K562 (cell line): ENCODE measurements at regions not wholly inside any gene's neighbourhood (a gene's known extent, or its start where the extent isn't known, plus 50 kb on each side); places are given as distances from the start of the nearest gene placed in this dataset.

ENCODE experiments used
- ATAC-seq: fragments of 200-7000 bp; cut with Tn5 transposase; 3 replicates; pipeline ENCODE4 v1.9.1; 2020; ENCODE audit warnings: moderate library complexity
- BruUV-seq: library from RNA; stranded (reverse); fragments of 400-500 nt; replicated peaks from 2 replicates; lab custom pipeline; 2021; lab: Mats Ljungman, UMichigan
- CTCF ChIA-PET: fragments of 300-600 bp; formaldehyde crosslinking; extraction: SDS; loops from one replicate; lab custom pipeline; 2021; ENCODE audit warnings: low intra/inter-chr PET ratio; lab: Yijun Ruan, JAX
- POLR2A ChIA-PET: fragments of 300-600, 350-650 bp; sonication (Branson Sonifier 250); formaldehyde crosslinking; extraction: SDS; loops from one replicate; lab custom pipeline; 2021; ENCODE audit warnings: antibody characterized with exemption, inconsistent platforms; lab: Yijun Ruan, JAX
- DNase-seq, 4 experiments: peaks; one replicate each; pipeline versions ENCODE4 v3.0.0 to v3.0.0-alpha.2; 2011 to 2018; ENCODE audit warnings: low spot score in 3 of 4, mixed read lengths in 3 of 4; ENCODE audit errors: extremely low read depth in 1 of 4
- FAIRE-seq: peaks from 2 replicates; lab custom pipeline; 2011; peaks lifted over from hg19 to GRCh38; lab: Jason Lieb, UNC
- H2AFZ ChIP-seq: 2 replicates; pipeline ENCODE4 v1.6.0; 2011; ENCODE audit warnings: low read depth, low read length, control low read depth, inconsistent platforms
- H3K27ac ChIP-seq: fragments of 200-600 bp; 3 replicates; pipeline ENCODE4 v1.8.0; 2011; ENCODE audit warnings: low read depth, mild to moderate bottlenecking, control low read depth, inconsistent platforms, low read length, moderate library complexity, mixed read lengths; ENCODE audit errors: extremely low read depth
- H3K27me3 ChIP-seq, 2 experiments: fragments of 300-600 bp in 1 of 2; 2 replicates in 1 of 2; 3 replicates in 1 of 2; pipeline versions ENCODE4 v1.6.0 to v1.8.0; 2011; ENCODE audit warnings: inconsistent platforms in 2 of 2, low read length in 2 of 2, mild to moderate bottlenecking in 1 of 2, mixed read lengths in 1 of 2, moderate library complexity in 1 of 2; ENCODE audit not compliant: control insufficient read depth in 2 of 2, insufficient read depth in 2 of 2
- H3K36me3 ChIP-seq: fragments of 300-600 bp; 3 replicates; pipeline ENCODE4 v1.8.0; 2011; ENCODE audit warnings: mild to moderate bottlenecking, low read length, inconsistent platforms; ENCODE audit not compliant: control insufficient read depth, insufficient read depth
- H3K4me1 ChIP-seq, 2 experiments: fragments of 200-600 bp in 1 of 2; replicated peaks in 1 of 2; 2 replicates in 1 of 2; 3 replicates in 1 of 2; pipeline versions ENCODE4 v1.5.1 to v1.8.0; 2011; ENCODE audit warnings: inconsistent platforms in 2 of 2, low read length in 2 of 2, mild to moderate bottlenecking in 1 of 2, mixed read lengths in 1 of 2, moderate library complexity in 1 of 2; ENCODE audit not compliant: control insufficient read depth in 2 of 2, insufficient read depth in 2 of 2
- H3K4me2 ChIP-seq: 2 replicates; pipeline ENCODE4 v1.6.1; 2011; ENCODE audit warnings: low read length, control low read depth, inconsistent platforms, mixed read lengths; ENCODE audit not compliant: insufficient read depth
- H3K4me3 ChIP-seq: fragments of 200-600 bp; sonication (generic), shearing (Covaris generic); 2 replicates; pipeline ENCODE4 v1.5.1; 2016; ENCODE audit warnings: control low read depth, inconsistent platforms
- H3K79me2 ChIP-seq: fragments of 200-600 bp; 3 replicates; pipeline ENCODE4 v1.8.0; 2011; ENCODE audit warnings: low read length, inconsistent platforms; ENCODE audit not compliant: control insufficient read depth, insufficient read depth
- H3K9ac ChIP-seq, 2 experiments: 2 replicates each; pipeline versions ENCODE4 v1.6.0 to v1.6.1; 2011; ENCODE audit warnings: low read depth in 2 of 2, low read length in 2 of 2, control low read depth in 1 of 2, inconsistent platforms in 1 of 2, mild to moderate bottlenecking in 1 of 2, mixed read lengths in 1 of 2; ENCODE audit not compliant: insufficient read depth in 1 of 2
- H3K9me1 ChIP-seq: one replicate; pipeline ENCODE4 v1.6.0; 2011; ENCODE audit warnings: inconsistent platforms, mild to moderate bottlenecking, low read length, moderate library complexity; ENCODE audit not compliant: control insufficient read depth, insufficient read depth
- H3K9me3 ChIP-seq: replicated peaks from 2 replicates; pipeline ENCODE4 v1.5.1; 2011; ENCODE audit warnings: low read depth, low read length, inconsistent platforms; ENCODE audit not compliant: control insufficient read depth, insufficient read depth
- H4K20me1 ChIP-seq: replicated peaks from 2 replicates; pipeline ENCODE4 v1.6.1; 2011; ENCODE audit warnings: low read length, inconsistent platforms, mixed read lengths; ENCODE audit not compliant: control insufficient read depth, insufficient read depth
- ELK3 ChIP-seq: fragments of 450-650 bp; formaldehyde crosslinking; IDR thresholded peaks from 2 replicates; pipeline ENCODE4 v1.4.0; 2020; ENCODE audit warnings: mild to moderate bottlenecking
- LEF1 ChIP-seq: fragments of 450-650 bp; IDR thresholded peaks from 2 replicates; pipeline ENCODE4 v1.6.1; 2016; ENCODE audit warnings: mild to moderate bottlenecking
- PTBP1 ChIP-seq: fragments of 200-400 bp; formaldehyde crosslinking; IDR thresholded peaks from 2 replicates; pipeline ENCODE4 v1.6.1; 2017; ENCODE audit warnings: low read depth, low read length
- SNIP1 ChIP-seq: fragments of 450-650 bp; IDR thresholded peaks from 2 replicates; pipeline ENCODE4 v1.7.1; 2017; ENCODE audit warnings: low read depth, mild to moderate bottlenecking
- ZNF143 ChIP-seq: sonication (generic); formaldehyde crosslinking; IDR thresholded peaks from 2 replicates; pipeline ENCODE4 v1.9.0; 2022; ENCODE audit warnings: mild to moderate bottlenecking, missing genetic modification reagents
- WGBS: fragments of 100-300 bp; shearing (Covaris generic); methylation state at CpG from one replicate; pipeline ENCODE4 v1.1.6; 2016; ENCODE audit warnings: low coverage, mixed read lengths; ENCODE audit not compliant: insufficient coverage; ENCODE audit errors: missing lambda C conversion rate; 5-methylcytosine and 5-hydroxymethylcytosine counted together
- in situ Hi-C: fragments of 300-500 bp; cut with MboI; formaldehyde crosslinking; loops from 4 replicates; pipeline ENCODE4 v1.15.0; 2018; ENCODE audit warnings: inconsistent platforms, mixed read lengths
- intact Hi-C: fragments of 100-400 bp; cut with micrococcal nuclease; formaldehyde crosslinking; loops from 2 replicates; pipeline ENCODE4 v1.14.2; 2022
- TF ChIP-seq, protein P1 (sequence below): fragments of 200-800 bp; sonication (Bioruptor generic); IDR thresholded peaks from 2 replicates; pipeline ENCODE4 v1.6.1; 2016; ENCODE audit warnings: missing genetic modification characterization, missing compliant biosample characterization
- TF ChIP-seq, protein P2 (sequence below): IDR thresholded peaks from 2 replicates; pipeline ENCODE4 v1.6.1; 2016; ENCODE audit warnings: missing genetic modification characterization, missing compliant biosample characterization

DNA sequence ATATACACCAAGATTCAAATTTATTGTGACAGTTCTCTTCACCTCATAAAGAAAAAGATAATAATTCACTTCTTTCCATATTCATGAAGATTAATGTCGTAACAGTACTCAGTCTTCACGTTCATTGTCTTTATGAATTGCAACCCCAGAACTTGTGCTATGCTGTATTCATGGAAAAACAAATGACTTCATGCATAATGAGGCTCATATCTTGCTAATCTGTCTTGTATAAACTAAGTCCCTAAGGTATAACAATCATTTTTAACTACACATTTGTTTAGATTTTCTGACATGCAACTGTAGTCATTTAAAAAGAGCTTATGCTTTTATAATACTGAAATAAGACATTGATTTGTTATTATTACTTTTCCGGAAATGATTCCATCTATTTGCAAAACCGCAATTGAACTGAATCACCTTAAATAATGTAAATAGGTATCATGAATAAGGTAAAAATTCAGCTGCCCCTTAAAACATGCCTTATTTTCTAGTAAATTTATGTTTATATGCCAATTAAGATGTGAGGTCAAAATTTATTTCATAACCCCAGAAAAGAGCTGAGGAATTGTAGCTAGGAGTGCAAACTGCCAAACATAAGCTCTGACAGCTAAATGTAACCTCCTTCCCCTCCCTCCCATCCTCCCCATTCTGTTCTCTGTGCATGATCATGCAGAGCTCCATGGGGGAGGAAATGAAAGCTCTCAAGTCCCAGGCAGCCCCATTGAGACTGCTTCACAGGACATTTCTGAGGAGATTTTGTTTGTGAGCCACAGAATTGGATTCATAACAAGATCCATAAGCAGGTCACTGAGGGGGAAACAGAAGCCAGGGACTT lies 301.6 kb downstream of the ATP23 start:
- CTCF ChIA-PET = no interaction called here
- Histone ChIP-seq H3K27me3 (no peaks in the 10 kb centered on the region), H3K4me2 (no peak overlapping the region), H3K27ac (no peak overlapping the region), H3K4me3 (no peak overlapping the region), H2AFZ (no peak overlapping the region), H3K36me3 (no peaks in the 10 kb centered on the region), H3K9ac (no peak overlapping the region), H3K79me2 (no peaks in the 10 kb centered on the region), H3K9me1 (no peaks in the 10 kb centered on the region), H3K9me3 (no peaks in the 10 kb centered on the region), H4K20me1 (no peaks in the 10 kb centered on the region), H3K4me1 (no peaks in the 10 kb centered on the region)
- DNase-seq = no peak
- BruUV-seq = no TSS peak
- WGBS = 0% methylated on average over 4 of the region's 4 CpGs
- no peak for ATAC-seq
- POLR2A ChIA-PET = interaction anchor here (0.6 kb wide), 1 partner anchor 156 kb away, joined by 3 read pairs; no protein-coding TSS in a partner anchor
- intact Hi-C loops = no loop called here
- in situ Hi-C loops = no loop called here
- no peak for FAIRE-seq
- TF ChIP-seq PTBP1 = no peak
- no peak for TF ChIP-seq SNIP1
- TF ChIP-seq LEF1 = no peak
- TF ChIP-seq ZNF143 (CRISPR knock-in tag) = no peak

DNA sequence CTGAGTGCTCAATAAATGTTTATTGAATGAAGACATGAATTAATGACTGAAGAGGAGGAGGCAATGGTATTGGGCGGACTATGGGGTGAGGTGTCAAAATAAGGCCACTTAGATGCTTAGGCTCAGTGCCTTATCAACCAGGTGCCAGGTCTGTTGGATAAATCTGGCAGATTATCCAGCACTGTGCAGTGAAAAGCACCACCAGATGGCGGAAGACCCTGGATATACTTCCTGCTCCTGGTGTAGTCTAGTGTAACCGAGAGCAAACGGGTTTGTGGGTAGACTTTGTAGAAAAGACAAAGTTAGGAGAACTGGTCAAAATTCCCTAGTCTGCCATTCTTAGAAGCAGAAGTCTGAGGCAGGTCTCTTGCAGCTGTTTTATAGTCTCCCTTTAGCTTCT lies 306.3 kb downstream of the ATP23 start:
- H4K20me1 ChIP-seq = no peaks in the 10 kb centered on the region
- no peaks in the 10 kb centered on the region for H3K9me3 ChIP-seq
- no peaks in the 10 kb centered on the region for H3K27me3 ChIP-seq
- no peaks in the 10 kb centered on the region for H3K36me3 ChIP-seq
- peak; percentile 58; the same call in 2 of the 3 replicates for ATAC-seq
- POLR2A ChIA-PET = interaction anchor here (0.6 kb wide), 1 partner anchor 1142 kb away, joined by 3 read pairs; no protein-coding TSS in a partner anchor
- no peaks in the 10 kb centered on the region for H3K4me1 ChIP-seq
- CTCF ChIA-PET = no interaction called here
- in situ Hi-C loops = no loop called here
- no TSS peak for BruUV-seq
- H3K4me2 ChIP-seq = no peak overlapping the region
- intact Hi-C loops = no loop called here
- no peak overlapping the region for H3K27ac ChIP-seq
- no peak overlapping the region for H3K9ac ChIP-seq
- no peak overlapping the region for H2AFZ ChIP-seq
- FAIRE-seq = no peak
- WGBS = 0% methylated on average over 4 of the region's 4 CpGs
- H3K4me3 ChIP-seq = no peak overlapping the region
- no peaks in the 10 kb centered on the region for H3K9me1 ChIP-seq
- peak in 1 of 4 experiments; percentile 3 for DNase-seq
- no peaks in the 10 kb centered on the region for H3K79me2 ChIP-seq
- no peak for TF ChIP-seq ELK3 (CRISPR knock-in tag)
- TF ChIP-seq, protein P1, sequence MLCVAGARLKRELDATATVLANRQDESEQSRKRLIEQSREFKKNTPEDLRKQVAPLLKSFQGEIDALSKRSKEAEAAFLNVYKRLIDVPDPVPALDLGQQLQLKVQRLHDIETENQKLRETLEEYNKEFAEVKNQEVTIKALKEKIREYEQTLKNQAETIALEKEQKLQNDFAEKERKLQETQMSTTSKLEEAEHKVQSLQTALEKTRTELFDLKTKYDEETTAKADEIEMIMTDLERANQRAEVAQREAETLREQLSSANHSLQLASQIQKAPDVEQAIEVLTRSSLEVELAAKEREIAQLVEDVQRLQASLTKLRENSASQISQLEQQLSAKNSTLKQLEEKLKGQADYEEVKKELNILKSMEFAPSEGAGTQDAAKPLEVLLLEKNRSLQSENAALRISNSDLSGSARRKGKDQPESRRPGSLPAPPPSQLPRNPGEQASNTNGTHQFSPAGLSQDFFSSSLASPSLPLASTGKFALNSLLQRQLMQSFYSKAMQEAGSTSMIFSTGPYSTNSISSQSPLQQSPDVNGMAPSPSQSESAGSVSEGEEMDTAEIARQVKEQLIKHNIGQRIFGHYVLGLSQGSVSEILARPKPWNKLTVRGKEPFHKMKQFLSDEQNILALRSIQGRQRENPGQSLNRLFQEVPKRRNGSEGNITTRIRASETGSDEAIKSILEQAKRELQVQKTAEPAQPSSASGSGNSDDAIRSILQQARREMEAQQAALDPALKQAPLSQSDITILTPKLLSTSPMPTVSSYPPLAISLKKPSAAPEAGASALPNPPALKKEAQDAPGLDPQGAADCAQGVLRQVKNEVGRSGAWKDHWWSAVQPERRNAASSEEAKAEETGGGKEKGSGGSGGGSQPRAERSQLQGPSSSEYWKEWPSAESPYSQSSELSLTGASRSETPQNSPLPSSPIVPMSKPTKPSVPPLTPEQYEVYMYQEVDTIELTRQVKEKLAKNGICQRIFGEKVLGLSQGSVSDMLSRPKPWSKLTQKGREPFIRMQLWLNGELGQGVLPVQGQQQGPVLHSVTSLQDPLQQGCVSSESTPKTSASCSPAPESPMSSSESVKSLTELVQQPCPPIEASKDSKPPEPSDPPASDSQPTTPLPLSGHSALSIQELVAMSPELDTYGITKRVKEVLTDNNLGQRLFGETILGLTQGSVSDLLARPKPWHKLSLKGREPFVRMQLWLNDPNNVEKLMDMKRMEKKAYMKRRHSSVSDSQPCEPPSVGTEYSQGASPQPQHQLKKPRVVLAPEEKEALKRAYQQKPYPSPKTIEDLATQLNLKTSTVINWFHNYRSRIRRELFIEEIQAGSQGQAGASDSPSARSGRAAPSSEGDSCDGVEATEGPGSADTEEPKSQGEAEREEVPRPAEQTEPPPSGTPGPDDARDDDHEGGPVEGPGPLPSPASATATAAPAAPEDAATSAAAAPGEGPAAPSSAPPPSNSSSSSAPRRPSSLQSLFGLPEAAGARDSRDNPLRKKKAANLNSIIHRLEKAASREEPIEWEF (CRISPR knock-in tag) = no peak
- TF ChIP-seq, protein P2, sequence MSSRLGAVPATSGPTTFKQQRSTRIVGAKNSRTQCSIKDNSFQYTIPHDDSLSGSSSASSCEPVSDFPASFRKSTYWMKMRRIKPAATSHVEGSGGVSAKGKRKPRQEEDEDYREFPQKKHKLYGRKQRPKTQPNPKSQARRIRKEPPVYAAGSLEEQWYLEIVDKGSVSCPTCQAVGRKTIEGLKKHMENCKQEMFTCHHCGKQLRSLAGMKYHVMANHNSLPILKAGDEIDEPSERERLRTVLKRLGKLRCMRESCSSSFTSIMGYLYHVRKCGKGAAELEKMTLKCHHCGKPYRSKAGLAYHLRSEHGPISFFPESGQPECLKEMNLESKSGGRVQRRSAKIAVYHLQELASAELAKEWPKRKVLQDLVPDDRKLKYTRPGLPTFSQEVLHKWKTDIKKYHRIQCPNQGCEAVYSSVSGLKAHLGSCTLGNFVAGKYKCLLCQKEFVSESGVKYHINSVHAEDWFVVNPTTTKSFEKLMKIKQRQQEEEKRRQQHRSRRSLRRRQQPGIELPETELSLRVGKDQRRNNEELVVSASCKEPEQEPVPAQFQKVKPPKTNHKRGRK (tag) = no peak
